Hepatocyte (in vitro differentiated cells): ENCODE measurements at regions not wholly inside any gene's neighbourhood (a gene's known extent, or its start where the extent isn't known, plus 50 kb on each side); places are given as distances from the start of the nearest gene placed in this dataset.

Experiments used
- DNase-seq: peaks from one replicate; pipeline ENCODE4 v3.0.0-alpha.2; 2016; ENCODE audit warnings: low spot score
- H2AFZ ChIP-seq: fragments of 200-600 bp; sonication (generic); 2 replicates; pipeline ENCODE4 v1.6.0; 2016; ENCODE audit warnings: antibody characterized with exemption, mild to moderate bottlenecking
- H3K27ac ChIP-seq: fragments of 200-600 bp; sonication (generic); 2 replicates; pipeline ENCODE4 v1.5.1; 2016; ENCODE audit warnings: mild to moderate bottlenecking
- H3K27me3 ChIP-seq: fragments of 200-600 bp; sonication (generic); 2 replicates; pipeline ENCODE4 v1.6.1; 2016
- H3K36me3 ChIP-seq: fragments of 200-600 bp; sonication (generic); replicated peaks from 2 replicates; pipeline ENCODE4 v1.5.1; 2016; ENCODE audit warnings: low read depth; ENCODE audit not compliant: insufficient read depth
- H3K4me1 ChIP-seq: fragments of 200-600 bp; sonication (generic); 2 replicates; pipeline ENCODE4 v1.5.1; 2016; ENCODE audit warnings: mild to moderate bottlenecking, moderate library complexity; ENCODE audit not compliant: insufficient read depth
- H3K4me2 ChIP-seq: fragments of 200-600 bp; sonication (generic); 2 replicates; pipeline ENCODE4 v1.6.0; 2016
- H3K4me3 ChIP-seq: fragments of 200-600 bp; sonication (generic); 2 replicates; pipeline ENCODE4 v1.5.1; 2016; ENCODE audit warnings: mild to moderate bottlenecking
- H3K79me2 ChIP-seq: fragments of 200-600 bp; sonication (generic); 2 replicates; pipeline ENCODE4 v1.6.0; 2017; ENCODE audit warnings: mild to moderate bottlenecking
- H3K9me2 ChIP-seq: fragments of 200-600 bp; sonication (generic); replicated peaks from 2 replicates; pipeline ENCODE4 v1.6.0; 2017; ENCODE audit warnings: mild to moderate bottlenecking; ENCODE audit not compliant: insufficient read depth
- H3K9me3 ChIP-seq: fragments of 200-600 bp; sonication (generic); 2 replicates; pipeline ENCODE4 v1.5.1; 2016; ENCODE audit warnings: low read depth, mild to moderate bottlenecking
- H4K20me1 ChIP-seq: fragments of 200-600 bp; sonication (generic); 2 replicates; pipeline ENCODE4 v1.6.0; 2016; ENCODE audit warnings: mild to moderate bottlenecking; ENCODE audit not compliant: insufficient read depth, poor library complexity, severe bottlenecking
- EZH2 ChIP-seq: fragments of 200-600 bp; sonication (generic); IDR thresholded peaks from 2 replicates; pipeline ENCODE4 v1.6.1; 2016; ENCODE audit warnings: antibody characterized with exemption, mild to moderate bottlenecking, borderline replicate concordance
- EZH2phosphoT487 ChIP-seq: fragments of 200-600 bp; sonication (generic); IDR thresholded peaks from one replicate; pipeline ENCODE4 v1.6.1; 2018; ENCODE audit warnings: antibody characterized with exemption, mild to moderate bottlenecking, low read depth, moderate library complexity; ENCODE audit not compliant: unreplicated experiment, severe bottlenecking
- WGBS: methylation state at CpG from one replicate; pipeline ENCODE4 v1.1.6; 2016; ENCODE audit warnings: low lambda C conversion rate; ENCODE audit errors: missing lambda C conversion rate; 5-methylcytosine and 5-hydroxymethylcytosine counted together
- TF ChIP-seq, protein P1 (sequence below): fragments of 200-600 bp; sonication (generic); IDR thresholded peaks from 2 replicates; pipeline ENCODE4 v1.5.1; 2016; ENCODE audit warnings: antibody characterized with exemption, mild to moderate bottlenecking; ENCODE audit not compliant: poor library complexity

- TF ChIP-seq EZH2phosphoT487 = no peak
- TF ChIP-seq, protein P1, sequence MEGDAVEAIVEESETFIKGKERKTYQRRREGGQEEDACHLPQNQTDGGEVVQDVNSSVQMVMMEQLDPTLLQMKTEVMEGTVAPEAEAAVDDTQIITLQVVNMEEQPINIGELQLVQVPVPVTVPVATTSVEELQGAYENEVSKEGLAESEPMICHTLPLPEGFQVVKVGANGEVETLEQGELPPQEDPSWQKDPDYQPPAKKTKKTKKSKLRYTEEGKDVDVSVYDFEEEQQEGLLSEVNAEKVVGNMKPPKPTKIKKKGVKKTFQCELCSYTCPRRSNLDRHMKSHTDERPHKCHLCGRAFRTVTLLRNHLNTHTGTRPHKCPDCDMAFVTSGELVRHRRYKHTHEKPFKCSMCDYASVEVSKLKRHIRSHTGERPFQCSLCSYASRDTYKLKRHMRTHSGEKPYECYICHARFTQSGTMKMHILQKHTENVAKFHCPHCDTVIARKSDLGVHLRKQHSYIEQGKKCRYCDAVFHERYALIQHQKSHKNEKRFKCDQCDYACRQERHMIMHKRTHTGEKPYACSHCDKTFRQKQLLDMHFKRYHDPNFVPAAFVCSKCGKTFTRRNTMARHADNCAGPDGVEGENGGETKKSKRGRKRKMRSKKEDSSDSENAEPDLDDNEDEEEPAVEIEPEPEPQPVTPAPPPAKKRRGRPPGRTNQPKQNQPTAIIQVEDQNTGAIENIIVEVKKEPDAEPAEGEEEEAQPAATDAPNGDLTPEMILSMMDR = no peak
- no peak for TF ChIP-seq EZH2
- no peaks in the 10 kb centered on the region for H3K9me3 ChIP-seq
Observed at GRCh38 chr20:41902346-41902745, 284.2 kb upstream of the CHD6 start.

DNA sequence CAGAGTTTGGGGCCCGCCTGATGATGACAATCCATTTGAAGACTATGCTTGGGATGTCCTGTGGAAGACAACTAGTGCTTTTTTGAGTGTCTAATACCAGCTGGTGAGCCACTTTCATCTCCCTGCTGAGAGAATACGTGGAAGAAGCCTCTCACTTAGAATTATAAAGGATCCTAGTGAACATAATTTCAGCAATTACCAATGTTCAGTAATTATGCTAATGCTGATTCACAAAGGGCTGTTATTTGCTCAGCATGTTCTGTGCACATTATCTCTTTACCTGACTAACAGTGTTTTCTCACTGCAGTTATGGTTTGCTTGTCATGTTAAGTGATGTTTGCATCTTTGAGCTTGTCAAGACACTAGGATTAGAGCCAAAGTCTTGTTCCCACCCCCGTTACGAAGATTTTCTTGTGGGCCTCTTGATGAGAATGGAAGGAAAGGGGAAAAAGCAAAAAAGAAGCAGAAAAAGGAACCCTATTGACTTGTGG lies 282.1 kb upstream of the CHD6 start:
- no peaks in the 10 kb centered on the region for H3K9me3 ChIP-seq
- no peak overlapping the region for H3K4me2 ChIP-seq
- H3K79me2 ChIP-seq = no peaks in the 10 kb centered on the region
- no peaks in the 10 kb centered on the region for H3K36me3 ChIP-seq
- WGBS = 68% methylated on average over 4 of the region's 4 CpGs
- no peak for DNase-seq
- no peak overlapping the region for H2AFZ ChIP-seq
- H3K27ac ChIP-seq = no peak overlapping the region
- TF ChIP-seq, protein P1 = no peak
- TF ChIP-seq EZH2 (no peak), EZH2phosphoT487 (no peak)
- H3K9me2 ChIP-seq = no peaks in the 10 kb centered on the region
- H3K4me1 ChIP-seq = no peaks in the 10 kb centered on the region
- H4K20me1 ChIP-seq = no peaks in the 10 kb centered on the region
- H3K27me3 ChIP-seq = no peaks in the 10 kb centered on the region
- no peak overlapping the region for H3K4me3 ChIP-seq

More at GRCh38 chr20:41902346-41902745, 284.2 kb upstream of the CHD6 start:
- H3K27me3 ChIP-seq = no peaks in the 10 kb centered on the region
- 86% methylated on average over 4 of the region's 4 CpGs for WGBS
- no peak overlapping the region for H2AFZ ChIP-seq
- no peaks in the 10 kb centered on the region for H3K36me3 ChIP-seq
- no peak for DNase-seq
- H4K20me1 ChIP-seq = no peaks in the 10 kb centered on the region
- no peaks in the 10 kb centered on the region for H3K4me1 ChIP-seq
- H3K9me2 ChIP-seq = no peaks in the 10 kb centered on the region
- no peak overlapping the region for H3K27ac ChIP-seq
- H3K79me2 ChIP-seq = no peaks in the 10 kb centered on the region
- H3K4me3 ChIP-seq = no peak overlapping the region
- no peak overlapping the region for H3K4me2 ChIP-seq

GRCh38 chr20:41897708-41898107 lies 279.5 kb upstream of the CHD6 start:
- H2AFZ ChIP-seq = no peak overlapping the region
- no peaks in the 10 kb centered on the region for H3K79me2 ChIP-seq
- no peaks in the 10 kb centered on the region for H3K4me1 ChIP-seq
- H3K4me3 ChIP-seq = no peak overlapping the region
- H3K27me3 ChIP-seq = no peaks in the 10 kb centered on the region
- no peaks in the 10 kb centered on the region for H3K36me3 ChIP-seq
- no peak for DNase-seq
- H3K9me3 ChIP-seq = no peaks in the 10 kb centered on the region
- TF ChIP-seq, protein P1 = no peak
- TF ChIP-seq EZH2phosphoT487 = no peak
- no peak for TF ChIP-seq EZH2
- 86% methylated on average over 5 of the region's 5 CpGs for WGBS
- no peaks in the 10 kb centered on the region for H4K20me1 ChIP-seq
- H3K9me2 ChIP-seq = no peaks in the 10 kb centered on the region
- H3K27ac ChIP-seq = no peak overlapping the region
- no peak overlapping the region for H3K4me2 ChIP-seq
